ENCODE measurements at regions not wholly inside any gene's neighbourhood (a gene's known extent, or its start where the extent isn't known, plus 50 kb on each side); places are given as distances from the start of the nearest gene placed in this dataset.
"Not testable (repeated sequence)": the region's sequence is repeated elsewhere in the genome, so short reads cannot be mapped to it uniquely, and the experiment has no call there.

DNA sequence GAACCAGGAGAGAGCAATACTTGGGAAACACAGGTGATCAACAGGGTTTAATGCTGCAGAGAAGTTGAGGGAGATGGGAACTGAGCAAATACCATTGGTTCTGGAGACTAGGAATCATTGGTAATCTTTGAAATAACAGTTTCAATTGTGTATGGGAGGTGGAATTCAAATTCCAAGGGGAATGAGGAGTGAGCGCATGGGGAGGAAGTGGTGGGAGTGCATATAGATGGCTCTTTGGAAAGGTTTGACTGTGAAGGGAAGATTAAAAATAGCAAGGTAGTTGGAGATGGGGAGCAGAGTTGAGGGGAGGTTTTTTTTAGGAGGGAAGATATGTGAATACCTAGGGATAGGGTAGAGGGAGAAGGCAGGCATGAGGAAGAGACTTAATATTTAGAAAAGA lies 51.1 kb upstream of the ROPN1 start:
- no peak for DNase-seq (ENCODE audit: low spot score)

DNA sequence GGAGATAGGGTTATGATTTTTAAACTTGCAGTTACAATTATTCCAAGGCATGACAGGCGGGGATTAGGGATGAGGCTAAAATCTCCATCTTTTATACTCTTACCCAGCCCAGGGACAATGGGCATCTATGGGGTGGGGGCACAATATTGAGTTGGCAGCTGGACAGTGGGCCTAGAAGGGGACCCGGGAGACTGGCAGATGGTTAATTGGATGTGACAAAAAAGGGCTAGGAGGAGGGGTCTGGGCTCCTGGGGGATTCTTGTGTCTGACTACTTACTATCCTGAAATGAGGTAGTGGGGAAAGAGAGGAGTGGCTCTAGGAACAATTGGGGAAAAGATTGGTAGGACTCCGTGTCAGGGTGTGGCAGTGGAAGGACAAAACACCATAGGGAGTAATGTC lies 53.0 kb upstream of the ROPN1 start:
- DNase-seq (ENCODE audit: low spot score): no peak

DNA sequence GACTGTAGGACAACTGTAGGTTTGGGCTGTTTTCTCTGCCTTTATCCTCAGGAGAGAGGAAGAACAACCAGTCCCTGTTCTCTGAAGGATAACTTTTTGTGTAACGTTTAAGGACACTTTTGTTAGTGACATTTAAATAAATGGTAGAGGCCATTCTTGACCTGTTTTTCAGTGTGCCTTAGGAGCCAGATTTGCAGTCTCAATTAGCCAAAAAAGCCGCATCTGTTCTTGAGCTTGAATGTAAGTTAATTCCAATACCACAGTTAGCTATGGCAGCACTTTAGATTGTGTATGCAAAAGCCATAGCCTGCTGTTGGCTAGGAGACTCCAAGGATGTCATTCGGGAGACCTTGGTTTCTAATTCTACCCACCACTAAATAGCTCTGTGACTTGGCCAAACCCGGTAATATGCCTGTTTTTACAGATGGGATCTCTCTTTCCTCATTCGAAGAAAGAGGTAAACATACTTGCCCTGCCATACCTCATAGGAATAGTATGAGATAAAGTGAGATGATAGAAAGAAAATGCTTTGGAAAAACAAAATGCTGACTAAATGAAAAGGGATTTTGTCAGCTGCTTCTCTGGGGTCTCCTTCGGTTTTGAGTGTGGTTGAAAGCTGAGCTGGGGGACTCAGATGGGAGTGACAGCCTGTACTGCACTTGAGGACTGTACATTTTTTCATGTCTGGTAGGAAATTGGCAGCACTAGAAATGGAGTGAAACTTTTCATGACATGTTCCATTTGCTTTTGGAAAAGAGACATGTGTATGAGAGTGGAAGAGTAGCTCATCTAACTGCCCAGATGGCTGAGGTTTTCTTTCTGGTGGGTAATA lies 57.3 kb upstream of the ROPN1 start:
- no peak for DNase-seq (ENCODE audit: low spot score)

DNA sequence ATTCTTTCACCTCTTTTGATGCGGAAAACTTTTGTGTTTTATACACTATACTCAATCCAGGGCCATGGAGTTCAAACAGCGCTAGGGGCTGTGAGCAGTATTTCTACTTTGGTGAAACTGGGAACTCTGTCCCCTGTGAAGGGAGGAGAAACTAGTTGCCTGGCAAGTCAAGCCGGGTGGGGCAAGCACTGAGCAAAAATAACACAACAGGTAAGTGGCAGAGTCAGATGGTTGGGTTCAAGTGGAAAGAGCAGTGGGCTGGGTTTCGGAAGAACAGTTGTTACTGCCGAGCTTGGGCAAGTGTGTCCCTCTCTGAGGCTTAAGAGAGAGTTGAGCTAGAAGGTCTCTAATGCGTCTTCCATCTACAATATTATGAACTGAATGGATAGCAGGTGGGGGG lies 59.7 kb upstream of the ROPN1 start:
- DNase-seq (ENCODE audit: low spot score): no peak

DNA sequence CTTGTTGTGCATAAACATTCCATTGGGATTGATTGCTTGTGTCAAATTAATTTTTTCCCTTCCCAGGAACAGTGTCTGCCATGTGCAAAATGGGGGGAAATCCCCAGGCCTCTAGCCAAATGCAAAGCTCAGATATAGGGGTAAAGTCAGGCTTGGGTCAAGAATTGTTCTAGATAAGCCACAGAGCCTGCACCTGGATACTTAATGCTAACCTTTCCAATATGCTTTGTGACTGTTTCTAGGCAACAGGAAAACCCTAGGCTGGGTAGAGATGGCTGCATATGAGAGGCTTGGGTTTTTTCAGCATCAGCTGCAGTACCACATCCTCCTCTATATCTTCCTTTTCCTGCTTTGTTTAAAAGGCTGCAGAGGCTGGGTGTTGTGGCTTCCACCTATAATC lies 61.9 kb upstream of the ROPN1 start:
- no peak for DNase-seq (ENCODE audit: low spot score)

DNA sequence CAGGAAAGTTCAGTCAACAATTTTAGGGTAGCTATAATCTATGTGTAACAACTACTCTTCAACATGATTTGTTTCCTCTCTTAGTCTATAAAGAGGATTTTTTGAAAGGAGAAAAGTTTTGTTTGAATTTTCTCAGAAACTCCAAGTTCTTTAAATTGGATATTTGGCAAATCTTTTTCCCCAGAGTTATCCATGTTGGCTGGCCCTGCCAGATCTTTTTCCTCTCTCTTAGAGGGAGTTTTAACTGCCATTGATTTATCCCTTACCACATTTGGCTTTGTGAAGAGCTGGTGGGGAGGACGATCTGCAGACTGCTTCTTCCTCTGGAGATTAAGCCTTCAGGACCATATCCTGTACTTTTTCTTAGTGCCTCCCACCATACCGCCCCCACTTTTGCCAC lies 64.9 kb upstream of the ROPN1 start:
- no peak for DNase-seq (ENCODE audit: low spot score)

DNA sequence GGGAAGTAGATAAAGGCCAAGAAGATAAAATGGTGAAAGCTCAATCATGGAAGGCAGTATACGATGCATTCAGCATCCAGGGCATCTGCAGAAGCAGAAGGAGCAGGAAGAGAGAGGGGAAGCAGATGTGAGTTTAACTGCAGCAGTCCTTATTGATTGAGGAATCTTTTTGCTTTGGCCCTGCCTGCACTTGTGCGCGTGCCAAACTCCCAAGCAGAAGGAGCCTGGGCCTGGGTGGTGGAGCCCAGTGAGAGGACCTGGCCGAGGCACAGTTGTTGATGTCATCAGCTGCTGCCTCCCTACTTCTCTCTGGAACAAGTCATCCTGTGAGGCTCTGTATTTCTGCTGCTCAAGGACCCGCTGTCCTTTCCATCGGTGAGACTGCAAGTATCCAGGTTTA lies 65.5 kb upstream of the ROPN1 start:
- DNase-seq (ENCODE audit: low spot score): no peak

DNA sequence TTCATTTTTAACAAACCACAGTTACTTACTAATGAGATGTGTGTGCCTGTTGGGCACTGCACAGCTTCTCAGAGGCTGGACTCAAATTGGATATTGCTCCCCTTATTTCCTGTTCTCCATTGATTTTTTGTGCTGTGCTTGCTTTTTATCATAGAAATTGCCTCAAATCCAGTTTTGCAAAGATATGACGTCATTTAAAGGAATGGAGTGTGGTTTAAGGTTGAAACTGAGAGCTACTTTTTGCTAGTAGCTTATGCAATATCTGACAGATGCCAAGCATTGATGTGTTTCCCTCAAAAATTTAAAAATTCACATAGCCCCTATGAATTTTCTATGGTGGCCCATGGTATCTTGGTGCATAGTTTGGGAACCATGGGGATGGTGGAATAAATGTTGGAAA lies 67.7 kb upstream of the ROPN1 start:
- DNase-seq (ENCODE audit: low spot score): peak; percentile 48

DNA sequence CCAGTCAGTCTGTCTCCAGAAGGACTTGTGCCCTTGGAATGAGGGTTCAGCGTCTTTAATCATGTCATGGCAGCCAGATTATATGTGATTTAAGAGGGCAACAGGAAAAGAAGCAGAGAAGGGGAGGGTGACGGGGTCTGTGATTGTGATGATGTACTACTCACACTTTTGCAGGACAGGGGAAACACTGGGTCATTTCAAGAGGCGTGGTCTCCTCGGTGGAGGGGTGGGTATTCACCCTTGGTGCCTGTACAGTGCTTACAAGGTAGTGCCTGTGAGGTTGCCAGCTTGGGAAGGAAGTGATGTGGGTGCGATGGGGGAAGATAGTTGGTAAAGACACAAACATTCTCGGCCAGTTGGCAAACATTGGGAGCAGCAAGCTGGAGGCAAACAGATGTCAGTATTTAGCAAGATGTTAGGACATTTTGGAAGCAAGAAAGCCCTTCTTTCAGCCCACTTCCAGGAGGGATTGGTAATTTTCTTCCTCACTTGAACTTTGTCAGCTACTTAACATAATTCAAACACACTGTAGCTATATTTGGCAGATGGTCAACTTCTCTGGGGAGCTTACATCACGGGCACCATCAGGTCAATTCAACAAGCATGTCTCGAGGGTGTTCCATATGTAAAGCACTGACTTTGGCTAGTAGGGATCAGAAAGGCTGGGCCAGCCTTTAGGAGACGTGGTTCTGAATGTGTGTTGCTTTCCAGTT lies 71.4 kb upstream of the ROPN1 start:
- DNase-seq (ENCODE audit: low spot score): peak; percentile 13

DNA sequence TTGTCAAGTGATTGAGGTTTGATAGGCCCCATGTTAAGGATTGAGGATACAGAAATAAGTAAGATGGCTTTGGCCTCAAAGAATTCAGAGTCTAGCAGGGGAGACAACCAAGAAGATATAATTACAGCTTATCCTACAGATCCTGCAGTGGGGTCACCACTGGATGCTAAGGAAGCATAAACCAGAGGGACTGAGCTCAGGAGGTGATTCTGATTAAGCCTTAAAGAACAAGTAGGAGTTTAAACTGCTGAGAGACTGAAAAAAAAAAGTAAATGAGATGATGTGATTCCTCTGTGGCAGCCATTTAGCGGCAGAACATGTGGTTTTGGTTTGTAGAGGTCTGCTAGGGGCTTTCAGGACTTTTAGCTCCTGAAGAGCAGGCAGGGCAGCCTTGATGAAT lies 72.1 kb upstream of the ROPN1 start:
- no peak for DNase-seq (ENCODE audit: low spot score)

DNA sequence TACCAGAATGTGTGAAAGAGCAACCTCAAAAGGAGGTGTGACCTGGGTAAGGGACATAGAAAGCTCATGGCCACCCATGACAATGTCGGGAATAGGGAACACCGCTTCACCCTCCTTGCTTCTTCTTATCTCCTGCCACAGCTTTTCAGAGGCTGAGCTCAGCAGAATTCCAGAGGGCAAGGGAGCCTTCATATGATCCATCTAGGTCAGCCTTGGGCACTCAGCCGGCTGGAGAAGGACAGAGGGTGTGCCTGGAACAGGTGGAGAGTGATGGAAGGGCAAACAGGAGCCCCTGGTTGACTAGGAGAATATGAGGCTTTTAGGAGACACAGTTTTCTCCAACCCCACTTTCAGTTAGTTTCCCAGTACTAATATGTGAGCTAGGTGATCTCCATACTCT lies 74.6 kb upstream of the ROPN1 start:
- DNase-seq (ENCODE audit: low spot score): not testable (repeated sequence)

DNA sequence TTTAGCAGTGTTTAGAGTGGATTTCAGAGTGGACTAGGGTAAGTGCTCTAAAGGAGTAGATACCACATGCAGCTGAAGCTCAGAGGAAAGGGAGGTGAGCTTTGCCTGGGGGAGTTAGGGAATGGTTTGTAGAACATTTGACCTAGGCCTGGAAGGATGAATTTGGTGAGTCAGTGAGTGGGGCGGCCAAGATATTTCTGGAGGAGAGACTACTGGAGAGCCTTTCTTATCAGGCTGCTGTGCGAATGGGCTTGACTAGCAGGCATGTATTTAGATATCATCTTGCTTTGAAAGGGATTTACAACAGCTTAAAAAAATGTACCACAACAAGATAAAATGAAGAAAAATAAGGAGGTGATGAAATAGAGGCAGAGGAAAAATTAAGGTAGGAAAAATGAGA lies 77.8 kb upstream of the ROPN1 start:
- not testable (repeated sequence) for DNase-seq (ENCODE audit: low spot score)

DNA sequence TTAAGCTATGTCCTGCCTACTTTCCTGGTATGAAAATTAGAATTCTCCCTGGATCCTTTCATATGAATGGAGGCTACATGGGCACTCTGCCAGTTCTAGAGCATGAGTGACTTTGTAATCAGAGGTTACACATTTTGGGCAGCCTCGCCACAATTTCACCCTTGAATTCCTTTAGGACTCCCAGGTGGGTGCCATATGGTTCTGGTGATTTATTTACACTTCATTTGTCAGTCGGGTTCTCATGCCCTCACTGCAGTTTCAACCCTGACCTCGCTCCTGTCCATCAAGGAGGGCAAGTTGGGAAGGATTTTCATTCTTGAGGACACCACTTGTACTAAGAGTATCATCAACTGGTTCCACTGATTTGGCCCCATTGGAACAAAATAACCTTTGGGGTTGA lies 83.2 kb upstream of the ROPN1 start:
- DNase-seq (ENCODE audit: low spot score): not testable (repeated sequence)

DNA sequence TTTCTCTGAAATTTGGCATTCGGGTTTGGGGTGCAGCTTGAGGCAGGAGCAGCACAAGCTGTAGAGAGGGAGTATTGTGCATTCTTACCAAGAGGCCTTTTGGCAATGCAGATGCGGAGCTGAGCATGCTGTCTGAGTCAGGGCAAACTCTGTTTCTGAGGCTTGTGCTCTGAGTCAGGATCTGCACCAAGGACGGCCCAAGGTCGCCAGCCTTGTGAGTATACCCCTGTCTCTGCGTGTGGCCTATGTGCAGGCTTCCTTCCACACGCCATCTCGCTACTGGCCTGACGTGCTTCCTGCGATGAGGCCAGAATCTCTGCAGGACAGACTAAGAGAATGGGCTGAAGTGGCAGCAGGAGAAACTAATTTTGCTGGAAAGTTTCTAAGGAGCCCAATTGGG lies 83.8 kb upstream of the ROPN1 start:
- DNase-seq (ENCODE audit: low spot score): no peak

DNA sequence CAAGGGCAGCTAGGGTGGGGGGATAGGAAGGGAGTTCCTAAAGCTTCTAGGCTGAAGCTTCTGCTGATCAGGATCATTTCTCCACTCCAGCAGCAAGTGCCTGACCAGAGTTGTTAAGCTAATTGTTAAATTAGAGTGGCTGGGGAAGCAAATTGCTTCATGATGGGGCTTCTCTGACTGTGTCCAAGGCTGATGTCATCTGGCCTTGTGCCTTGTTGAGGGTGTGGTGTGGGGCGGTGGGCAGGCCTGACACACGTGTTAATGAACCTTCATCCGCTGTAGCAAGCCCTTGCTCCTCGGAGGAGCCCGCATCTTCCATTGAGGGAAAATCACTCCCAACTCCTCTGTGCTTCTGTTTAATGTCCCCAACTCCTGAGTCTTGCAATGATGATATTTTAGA lies 84.3 kb upstream of the ROPN1 start:
- DNase-seq (ENCODE audit: low spot score): peak; percentile 22

DNA sequence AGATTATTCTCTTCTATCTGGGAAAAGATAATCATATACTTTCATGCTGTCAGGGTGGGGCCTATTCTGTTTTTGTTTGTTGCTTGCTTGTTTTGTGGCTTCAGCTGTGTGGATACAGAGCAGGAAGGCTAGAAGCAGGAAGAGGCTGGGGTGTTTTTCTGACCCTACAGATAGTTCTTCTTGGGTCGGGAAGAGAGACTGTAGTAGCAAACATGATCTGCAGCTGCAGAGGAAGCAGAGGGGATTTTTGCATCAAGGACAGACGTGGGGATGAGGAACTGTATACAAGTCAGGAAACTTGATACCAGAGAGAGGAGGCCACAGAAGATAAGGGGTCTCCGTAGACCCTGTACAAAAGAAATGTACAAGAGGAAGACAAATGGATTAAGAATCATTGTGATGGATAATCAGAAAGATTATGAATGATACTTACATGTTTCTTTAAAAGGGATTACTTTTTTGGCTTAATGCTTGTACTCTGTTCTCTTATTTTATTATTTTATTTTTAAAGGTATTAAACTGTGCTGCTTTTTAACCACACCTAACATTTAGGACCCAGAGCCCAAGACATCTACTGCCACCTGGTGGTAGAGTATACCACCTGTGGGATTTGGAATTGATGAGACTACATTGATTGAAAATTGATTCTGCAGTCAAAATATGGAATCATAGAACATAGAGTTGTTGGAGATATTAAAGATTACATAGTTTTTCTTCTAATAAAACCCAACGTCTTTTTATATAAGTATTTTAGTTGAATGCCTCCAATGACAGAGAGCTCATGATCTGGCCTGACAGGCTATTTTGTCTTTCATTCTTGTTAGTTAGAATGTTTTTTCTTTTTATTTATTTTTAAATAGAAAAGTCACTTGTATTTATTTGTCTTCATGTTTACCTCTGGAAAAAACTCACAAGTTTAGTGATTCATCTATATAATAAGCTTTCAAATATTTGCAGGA lies 87.3 kb upstream of the ROPN1 start:
- DNase-seq (ENCODE audit: low spot score): peak; percentile 46

DNA sequence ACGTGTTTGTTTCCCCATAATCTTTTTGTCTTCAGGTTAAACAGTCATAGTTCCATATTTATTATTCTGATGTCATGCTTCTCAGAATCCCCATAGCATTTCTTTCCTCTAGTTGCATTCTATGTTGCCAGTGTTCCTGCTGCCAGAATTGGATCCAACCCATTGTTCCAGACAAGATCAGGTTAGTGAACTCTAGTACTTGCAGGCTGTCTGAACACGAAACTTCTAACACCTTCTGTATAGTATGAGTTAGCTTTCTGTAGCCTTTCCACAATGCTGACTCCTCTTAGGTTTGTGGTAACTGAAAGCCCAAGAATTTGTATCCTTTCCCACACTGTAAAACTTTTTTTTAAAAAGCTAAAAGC lies 88.0 kb upstream of the ROPN1 start:
- DNase-seq (ENCODE audit: low spot score): no peak

DNA sequence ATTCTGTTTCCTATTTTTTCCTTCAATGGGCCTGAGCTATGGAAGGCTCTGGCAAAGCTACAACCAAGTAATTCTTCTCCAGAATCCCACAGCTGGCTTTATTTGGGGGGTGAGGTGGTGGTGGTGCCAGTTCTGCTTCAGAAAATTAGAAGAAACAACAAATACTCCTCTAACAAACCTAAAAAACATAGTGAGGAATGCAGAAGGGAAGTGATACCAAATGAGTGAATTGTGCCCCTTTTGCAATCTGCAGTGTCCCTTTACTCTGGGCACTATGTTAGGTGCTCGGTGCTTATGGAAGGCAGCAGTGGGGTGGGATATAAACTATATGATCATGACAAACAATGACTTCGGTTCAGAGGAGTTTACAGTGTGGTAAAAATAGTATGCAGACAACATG lies 90.4 kb upstream of the ROPN1 start:
- DNase-seq (ENCODE audit: low spot score): no peak

DNA sequence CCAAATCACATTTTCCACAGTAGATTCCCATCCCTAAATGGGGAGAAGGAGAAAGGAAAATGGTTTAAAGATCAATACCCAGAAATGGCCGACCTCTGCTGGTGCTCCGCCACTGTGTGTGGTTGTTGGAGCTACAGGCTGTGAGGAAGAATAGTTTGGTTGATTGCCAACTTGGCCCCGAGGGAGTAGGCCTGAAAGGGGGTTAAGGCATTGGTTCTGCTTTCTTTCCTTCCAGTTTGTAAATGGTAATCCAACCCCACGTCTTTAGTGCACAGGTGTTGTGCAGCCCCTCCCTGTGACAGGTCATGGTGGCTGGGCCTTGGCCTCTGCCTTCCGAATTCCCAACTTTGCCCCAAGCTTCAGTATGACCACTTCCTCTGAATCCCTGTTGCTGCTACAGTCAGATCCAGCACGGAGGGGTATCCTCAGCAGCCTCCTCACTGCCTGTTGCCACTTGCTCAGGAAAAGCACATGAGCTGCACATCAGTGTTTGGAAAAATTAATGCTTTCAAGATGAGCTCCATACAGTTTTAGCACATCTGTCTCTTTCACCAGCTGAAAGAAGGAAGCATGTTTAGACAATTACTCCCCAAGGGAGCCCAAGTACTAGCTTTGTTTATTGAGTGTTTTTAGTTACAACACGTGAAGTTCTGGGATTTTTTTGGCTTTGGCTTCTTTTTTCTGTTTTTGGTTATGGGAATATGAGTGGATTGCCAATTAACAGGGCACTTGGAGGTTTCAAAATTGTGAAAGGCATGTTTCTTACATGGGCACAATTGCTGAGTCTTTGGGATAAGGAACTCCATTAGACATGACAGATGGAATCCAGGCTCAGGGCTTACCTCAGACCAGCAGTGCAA lies 92.3 kb upstream of the ROPN1 start:
- DNase-seq (ENCODE audit: low spot score): peak; percentile 39

DNA sequence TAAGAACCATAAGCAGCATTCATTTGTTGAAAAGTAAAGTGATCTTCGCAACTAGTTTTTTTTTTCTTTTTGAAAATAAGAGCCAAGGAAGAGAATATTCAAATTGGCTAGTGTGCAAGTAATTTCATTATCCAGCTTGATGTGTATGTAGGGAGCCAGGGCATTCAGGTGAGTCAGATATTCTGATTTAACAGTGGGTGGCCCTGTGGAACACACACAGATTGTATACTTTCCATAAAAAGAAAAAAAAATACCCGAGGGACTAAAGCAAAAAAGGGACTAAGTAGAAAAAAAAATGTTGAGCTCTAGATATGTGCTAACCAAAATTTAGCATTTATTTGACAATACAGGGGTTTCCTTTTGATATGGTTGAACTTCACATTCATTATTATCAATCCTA lies 96.9 kb upstream of the ROPN1 start:
- no peak for DNase-seq (ENCODE audit: low spot score)

DNA sequence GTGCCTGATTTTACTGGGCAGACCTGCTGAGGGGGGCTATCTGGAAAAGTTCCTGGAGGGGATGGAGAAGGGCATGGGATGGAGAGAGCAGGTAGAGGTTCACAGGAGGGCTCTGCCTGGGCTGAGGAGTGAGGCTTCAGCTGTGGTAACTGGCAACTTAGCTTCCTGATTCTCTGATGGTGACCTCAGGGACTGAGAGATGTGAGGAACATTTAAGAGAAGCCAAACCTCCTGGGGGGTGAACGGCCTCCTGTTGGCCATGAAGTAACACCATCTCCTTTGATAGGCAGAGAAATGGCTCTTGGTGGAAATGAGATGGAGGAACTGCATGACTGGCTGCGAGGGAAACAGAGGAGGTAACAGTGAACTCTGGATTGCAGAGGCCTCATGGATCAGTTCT lies 97.3 kb upstream of the ROPN1 start:
- DNase-seq (ENCODE audit: low spot score): no peak

DNA sequence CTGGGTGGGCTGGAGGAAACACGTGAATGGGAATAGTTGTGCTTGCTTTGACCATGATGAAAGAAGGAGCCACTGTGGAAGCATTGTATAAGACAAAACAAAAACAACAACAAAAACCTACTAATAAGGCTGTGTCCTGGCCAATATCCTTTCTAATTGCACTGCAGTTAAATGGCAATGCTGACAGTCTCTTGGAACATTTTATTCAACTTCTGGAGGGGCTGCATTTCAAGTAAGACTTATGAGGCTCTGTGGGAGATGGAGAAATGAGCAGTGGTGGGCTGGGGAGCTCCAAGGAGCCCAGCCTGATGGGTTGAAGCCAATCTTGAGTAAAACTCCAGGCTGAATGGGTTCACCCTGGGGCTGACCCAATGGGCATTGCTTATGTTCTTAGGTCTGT lies 99.8 kb upstream of the ROPN1 start:
- DNase-seq (ENCODE audit: low spot score): no peak
